PC-9 (cell line): ENCODE measurements at regions not wholly inside any gene's neighbourhood (a gene's known extent, or its start where the extent isn't known, plus 50 kb on each side); places are given as distances from the start of the nearest gene placed in this dataset.

Experiments
- BruUV-seq: library from RNA; stranded (reverse); fragments of 400-500 nt; replicated peaks from 2 replicates; lab custom pipeline; 2021; lab: Mats Ljungman, UMichigan
- CTCF ChIA-PET: fragments of 300-600 bp; sonication (Branson Sonifier 250); formaldehyde crosslinking; loops from one replicate; lab custom pipeline; 2022; ENCODE audit warnings: antibody characterized with exemption; lab: Charles Lee
- POLR2A ChIA-PET: fragments of 300-600 bp; sonication (Branson Sonifier 250); formaldehyde crosslinking; loops from one replicate; lab custom pipeline; 2022; ENCODE audit warnings: antibody characterized with exemption; ENCODE audit not compliant: unreplicated experiment; lab: Charles Lee
- DNase-seq, 2 experiments: peaks; one replicate each; pipeline versions ENCODE4 v3.0.0 to v3.0.0-alpha.2; 2015 to 2022; ENCODE audit warnings: mixed read lengths in 1 of 2
- H2AFZ ChIP-seq: fragments of 200-600 bp; sonication (generic); 2 replicates; pipeline ENCODE4 v1.8.1; 2017; ENCODE audit warnings: antibody characterized with exemption
- H3F3A ChIP-seq: fragments of 200-600 bp; sonication (generic); 2 replicates; pipeline ENCODE4 v1.8.1; 2017; ENCODE audit warnings: antibody characterized with exemption, mild to moderate bottlenecking, low read depth; ENCODE audit not compliant: insufficient read depth
- H3K27ac ChIP-seq: fragments of 200-600 bp; sonication (generic); 2 replicates; pipeline ENCODE4 v1.6.1; 2016; ENCODE audit warnings: mixed run types
- H3K27me3 ChIP-seq: fragments of 200-600 bp; sonication (generic); 2 replicates; pipeline ENCODE4 v1.6.1; 2016; ENCODE audit warnings: low read depth, mixed run types; ENCODE audit not compliant: insufficient read depth
- H3K36me3 ChIP-seq: fragments of 200-600 bp; sonication (generic); 2 replicates; pipeline ENCODE4 v1.6.1; 2016; ENCODE audit warnings: low read depth, mixed run types
- H3K4me1 ChIP-seq: fragments of 200-600 bp; sonication (generic); replicated peaks from 2 replicates; pipeline ENCODE4 v1.6.1; 2016; ENCODE audit warnings: mixed run types; ENCODE audit not compliant: insufficient read depth
- H3K4me2 ChIP-seq: fragments of 200-600 bp; sonication (generic); 2 replicates; pipeline ENCODE4 v1.6.1; 2017; ENCODE audit warnings: mixed run types
- H3K4me3 ChIP-seq: fragments of 200-600 bp; sonication (generic); 2 replicates; pipeline ENCODE4 v1.6.1; 2016; ENCODE audit warnings: mixed run types
- H3K79me2 ChIP-seq: fragments of 200-600 bp; sonication (generic); 2 replicates; pipeline ENCODE4 v1.6.1; 2017; ENCODE audit warnings: low read depth, mixed run types
- H3K9me2 ChIP-seq: fragments of 200-600 bp; sonication (generic); 2 replicates; pipeline ENCODE4 v1.8.1; 2017; ENCODE audit warnings: mild to moderate bottlenecking; ENCODE audit not compliant: insufficient read depth
- H3K9me3 ChIP-seq: fragments of 200-600 bp; sonication (generic); 2 replicates; pipeline ENCODE4 v1.8.1; 2016; ENCODE audit warnings: low read depth; ENCODE audit not compliant: insufficient read depth
- H4K20me1 ChIP-seq: fragments of 200-600 bp; sonication (generic); 2 replicates; pipeline ENCODE4 v1.8.1; 2017; ENCODE audit not compliant: insufficient read depth
- CTCF ChIP-seq: fragments of 200-600 bp; sonication (generic); conservative IDR thresholded peaks from 2 replicates; pipeline ENCODE4 v1.6.1; 2017; ENCODE audit warnings: mixed run types, antibody characterized with exemption, mild to moderate bottlenecking, moderate library complexity
- EZH2 ChIP-seq: fragments of 200-600 bp; sonication (generic); IDR thresholded peaks from 2 replicates; pipeline ENCODE4 v1.8.0; 2017; ENCODE audit warnings: antibody characterized with exemption, low read depth
- intact Hi-C: fragments of 100-400 bp; cut with micrococcal nuclease; formaldehyde crosslinking; loops from one replicate; pipeline ENCODE4 v1.10.0; 2022; ENCODE audit not compliant: unreplicated experiment

GRCh38 chr6:81894788-81895271 is 142.3 kb upstream of the TENT5A start:
- Histone ChIP-seq H3K9me3 (no peaks in the 10 kb centered on the region), H3K4me1 (peaks cover 30% of the 10 kb centered on the region), H3K79me2 (no peaks in the 10 kb centered on the region), H3K4me3 (no peak overlapping the region), H3K27me3 (no peaks in the 10 kb centered on the region), H3K9me2 (no peaks in the 10 kb centered on the region), H2AFZ (no peak overlapping the region), H4K20me1 (no peaks in the 10 kb centered on the region), H3K4me2 (peak overlapping the region; percentile 58), H3F3A (peaks cover 17% of the 10 kb centered on the region; the same call in 1 of the 2 replicates), H3K36me3 (no peaks in the 10 kb centered on the region), H3K27ac (peak overlapping the region; percentile 53)
- DNase-seq, result no peak
- no TSS peak for BruUV-seq
- CTCF ChIA-PET, result no interaction called here
- TF ChIP-seq EZH2 (no peak), CTCF (no peak)
- POLR2A ChIA-PET, result no interaction called here
- intact Hi-C loops, result loop anchor here (2.0 to 5.0 kb wide), 3 partner anchors 44 to 143 kb away; partner anchors contain the start of gene TENT5A

GRCh38 chr6:81894306-81894705 is 141.8 kb upstream of the TENT5A start:
- Histone ChIP-seq H2AFZ (no peak overlapping the region), H3K4me2 (0 out of 2 replicates have a peak overlapping the region, but pooled peaks have one; percentile 58), H3K9me2 (no peaks in the 10 kb centered on the region), H3F3A (peaks cover 17% of the 10 kb centered on the region; the same call in 1 of the 2 replicates), H3K36me3 (no peaks in the 10 kb centered on the region), H3K79me2 (no peaks in the 10 kb centered on the region), H4K20me1 (no peaks in the 10 kb centered on the region), H3K4me3 (no peak overlapping the region), H3K27me3 (no peaks in the 10 kb centered on the region), H3K9me3 (no peaks in the 10 kb centered on the region), H3K4me1 (peaks cover 30% of the 10 kb centered on the region), H3K27ac (no peak overlapping the region)
- TF ChIP-seq EZH2 (no peak), CTCF (no peak)
- ChIA-PET CTCF (no interaction called here), POLR2A (no interaction called here)
- DNase-seq, result no peak
- BruUV-seq, result no TSS peak
- intact Hi-C loops, result loop anchor here (2.0 kb wide), 1 partner anchor 44 kb away; no protein-coding TSS in a partner anchor

GRCh38 chr6:81892891-81893290 is 140.4 kb upstream of the TENT5A start:
- Histone ChIP-seq H3K36me3 (no peaks in the 10 kb centered on the region), H3K4me2 (no peak overlapping the region), H3K27me3 (no peaks in the 10 kb centered on the region), H3K4me1 (peaks cover 30% of the 10 kb centered on the region), H3K9me2 (no peaks in the 10 kb centered on the region), H3K79me2 (no peaks in the 10 kb centered on the region), H3K9me3 (no peaks in the 10 kb centered on the region), H3K4me3 (no peak overlapping the region), H3K27ac (no peak overlapping the region), H2AFZ (no peak overlapping the region), H4K20me1 (no peaks in the 10 kb centered on the region), H3F3A (peaks cover 17% of the 10 kb centered on the region; the same call in 1 of the 2 replicates)
- intact Hi-C loops, result no loop called here
- no peak for TF ChIP-seq EZH2
- no peak for TF ChIP-seq CTCF
- ChIA-PET CTCF (no interaction called here), POLR2A (no interaction called here)
- BruUV-seq, result no TSS peak
- DNase-seq, result no peak
